ENCODE measurements at regions not wholly inside any gene's neighbourhood (a gene's known extent, or its start where the extent isn't known, plus 50 kb on each side); places are given as distances from the start of the nearest gene placed in this dataset.

GRCh38 chr13:89255844-89256406 lies 1584.8 kb downstream of the SLITRK5 start:
- TF ChIP-seq CTCF (IDR thresholded peaks at IDR 0.05; ENCODE audit: insufficient read depth, low read length) (no peak), POLR2AphosphoS5 (IDR thresholded peaks at IDR 0.05; ENCODE audit: low read depth) (no peak)
